Kidney (tissue), 13 donors: ENCODE measurements at regions not wholly inside any gene's neighbourhood (a gene's known extent, or its start where the extent isn't known, plus 50 kb on each side); places are given as distances from the start of the nearest gene placed in this dataset.

Experiments
- DNase-seq, 5 donors: peaks; one replicate each; pipeline ENCODE4 v3.0.0-alpha.2; 2013 to 2020
- FAIRE-seq: peaks from 2 replicates; lab custom pipeline; 2012; peaks lifted over from hg19 to GRCh38; lab: Jason Lieb, UNC
- H3K27ac ChIP-seq, 2 donors: one replicate each; pipeline ENCODE4 v1.7.0; 2013; ENCODE audit warnings: low read depth in 2 of 2, low read length in 2 of 2, inconsistent platforms in 1 of 2
- H3K27me3 ChIP-seq: one replicate; pipeline ENCODE4 v1.7.1; 2013; ENCODE audit warnings: low read length, inconsistent platforms; ENCODE audit not compliant: control insufficient read depth, insufficient read depth
- H3K36me3 ChIP-seq, 3 donors: one replicate each; pipeline versions ENCODE4 v1.7.0 to v1.7.1; 2013; ENCODE audit warnings: low read length in 3 of 3, control low read depth in 1 of 3, inconsistent platforms in 1 of 3; ENCODE audit not compliant: insufficient read depth in 3 of 3, control insufficient read depth in 2 of 3
- H3K4me1 ChIP-seq, 3 donors: one replicate each; pipeline versions ENCODE4 v1.7.0 to v1.7.1; 2013; ENCODE audit warnings: low read length in 3 of 3, inconsistent platforms in 1 of 3, low read depth in 1 of 3; ENCODE audit not compliant: control insufficient read depth in 2 of 3, insufficient read depth in 2 of 3
- H3K4me3 ChIP-seq, 3 donors: one replicate each; pipeline versions ENCODE4 v1.7.0 to v1.8.1; 2013; ENCODE audit warnings: low read length in 3 of 3, control low read depth in 1 of 3, inconsistent platforms in 1 of 3
- H3K9ac ChIP-seq, 3 donors: one replicate each; pipeline versions ENCODE4 v1.7.0 to v1.7.1; 2013; ENCODE audit warnings: low read length in 3 of 3, control low read depth in 1 of 3, inconsistent platforms in 1 of 3
- H3K9me3 ChIP-seq, 3 donors: one replicate each; pipeline versions ENCODE4 v1.7.0 to v1.7.1; 2013; ENCODE audit warnings: low read length in 3 of 3, control low read depth in 1 of 3, inconsistent platforms in 1 of 3; ENCODE audit not compliant: control insufficient read depth in 2 of 3, insufficient read depth in 1 of 3
- intact Hi-C: fragments of 100-400 bp; cut with DNase I; formaldehyde crosslinking; loops from one replicate; pipeline ENCODE4 v1.11.1; 2022
- TF ChIP-seq, protein P1 (sequence below): IDR thresholded peaks from 3 replicates; pipeline ENCODE4 v1.5.1; 2012; ENCODE audit warnings: mild to moderate bottlenecking, moderate library complexity, borderline replicate concordance; ENCODE audit not compliant: insufficient read depth; ENCODE audit errors: extremely low read depth
- donor health status: control.
- donor health status: control.
- donor health status: control.
- donor health status: control.
- donor health status: control.
- donor health status: DM: yes; HTN: yes; CAD: no.
- donor health status: Normal renal cell carcinoma (clear cell type).

DNA sequence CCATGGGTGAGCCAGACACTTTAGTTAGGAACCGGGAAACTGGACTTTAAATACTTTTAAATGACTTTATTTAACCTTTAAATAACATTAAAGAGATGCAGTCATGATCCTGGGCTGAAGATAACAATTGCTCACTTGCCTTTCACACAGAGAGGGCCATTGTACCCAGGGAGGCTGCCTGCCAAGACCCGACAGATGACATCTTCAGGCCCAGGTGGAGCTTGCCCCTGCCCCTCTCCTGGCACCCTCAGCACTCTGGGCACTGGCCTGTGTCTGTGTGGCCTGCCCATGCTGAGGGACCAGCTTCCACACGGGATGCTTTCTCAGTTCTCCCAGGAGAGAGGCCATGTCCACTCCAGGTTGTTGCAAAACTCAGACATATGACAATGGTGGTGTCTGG lies 216.4 kb upstream of the MYT1L start:
- H3K27ac ChIP-seq = no peak overlapping the region
- TF ChIP-seq, protein P1, sequence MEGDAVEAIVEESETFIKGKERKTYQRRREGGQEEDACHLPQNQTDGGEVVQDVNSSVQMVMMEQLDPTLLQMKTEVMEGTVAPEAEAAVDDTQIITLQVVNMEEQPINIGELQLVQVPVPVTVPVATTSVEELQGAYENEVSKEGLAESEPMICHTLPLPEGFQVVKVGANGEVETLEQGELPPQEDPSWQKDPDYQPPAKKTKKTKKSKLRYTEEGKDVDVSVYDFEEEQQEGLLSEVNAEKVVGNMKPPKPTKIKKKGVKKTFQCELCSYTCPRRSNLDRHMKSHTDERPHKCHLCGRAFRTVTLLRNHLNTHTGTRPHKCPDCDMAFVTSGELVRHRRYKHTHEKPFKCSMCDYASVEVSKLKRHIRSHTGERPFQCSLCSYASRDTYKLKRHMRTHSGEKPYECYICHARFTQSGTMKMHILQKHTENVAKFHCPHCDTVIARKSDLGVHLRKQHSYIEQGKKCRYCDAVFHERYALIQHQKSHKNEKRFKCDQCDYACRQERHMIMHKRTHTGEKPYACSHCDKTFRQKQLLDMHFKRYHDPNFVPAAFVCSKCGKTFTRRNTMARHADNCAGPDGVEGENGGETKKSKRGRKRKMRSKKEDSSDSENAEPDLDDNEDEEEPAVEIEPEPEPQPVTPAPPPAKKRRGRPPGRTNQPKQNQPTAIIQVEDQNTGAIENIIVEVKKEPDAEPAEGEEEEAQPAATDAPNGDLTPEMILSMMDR = no peak
- H3K27me3 ChIP-seq = no peaks in the 10 kb centered on the region
- intact Hi-C loops = no loop called here
- H3K4me1 ChIP-seq = peaks cover 0 to 2% (median 0%) of the 10 kb centered on the region in 3 donors
- no peak overlapping the region for H3K4me3 ChIP-seq
- H3K9me3 ChIP-seq = peaks cover 0 to 8% (median 0%) of the 10 kb centered on the region in 3 donors
- no peaks in the 10 kb centered on the region for H3K36me3 ChIP-seq
- DNase-seq (no peak), FAIRE-seq (no peak)
- H3K9ac ChIP-seq = no peak overlapping the region

DNA sequence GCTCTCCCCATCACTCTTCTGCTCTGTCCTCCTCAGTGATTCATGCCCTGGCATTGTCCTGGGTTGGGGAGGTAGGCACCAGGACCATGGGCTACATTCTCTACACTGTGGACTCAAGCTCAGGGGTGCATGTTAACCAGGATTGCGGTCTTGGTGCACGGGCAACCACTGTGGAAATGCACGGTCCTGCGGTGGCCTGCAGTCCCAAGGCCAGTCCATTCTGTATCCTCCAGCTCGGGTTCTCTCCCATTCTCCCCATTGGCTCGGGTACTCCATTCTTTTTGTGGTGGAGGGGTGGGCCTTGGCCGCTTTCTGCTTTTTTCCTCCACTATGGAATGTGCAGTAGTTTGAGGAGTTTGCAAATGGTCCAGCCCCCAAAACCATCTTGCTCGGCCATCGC lies 215.0 kb upstream of the MYT1L start:
- intact Hi-C loops = no loop called here
- Histone ChIP-seq H3K9ac (no peak overlapping the region), H3K4me3 (no peak overlapping the region), H3K27ac (no peak overlapping the region), H3K27me3 (no peaks in the 10 kb centered on the region), H3K4me1 (peaks cover 0 to 2% (median 0%) of the 10 kb centered on the region in 3 donors), H3K36me3 (no peaks in the 10 kb centered on the region), H3K9me3 (no peaks in the 10 kb centered on the region)
- FAIRE-seq (no peak), DNase-seq (no peak)
- TF ChIP-seq, protein P1 = no peak

DNA sequence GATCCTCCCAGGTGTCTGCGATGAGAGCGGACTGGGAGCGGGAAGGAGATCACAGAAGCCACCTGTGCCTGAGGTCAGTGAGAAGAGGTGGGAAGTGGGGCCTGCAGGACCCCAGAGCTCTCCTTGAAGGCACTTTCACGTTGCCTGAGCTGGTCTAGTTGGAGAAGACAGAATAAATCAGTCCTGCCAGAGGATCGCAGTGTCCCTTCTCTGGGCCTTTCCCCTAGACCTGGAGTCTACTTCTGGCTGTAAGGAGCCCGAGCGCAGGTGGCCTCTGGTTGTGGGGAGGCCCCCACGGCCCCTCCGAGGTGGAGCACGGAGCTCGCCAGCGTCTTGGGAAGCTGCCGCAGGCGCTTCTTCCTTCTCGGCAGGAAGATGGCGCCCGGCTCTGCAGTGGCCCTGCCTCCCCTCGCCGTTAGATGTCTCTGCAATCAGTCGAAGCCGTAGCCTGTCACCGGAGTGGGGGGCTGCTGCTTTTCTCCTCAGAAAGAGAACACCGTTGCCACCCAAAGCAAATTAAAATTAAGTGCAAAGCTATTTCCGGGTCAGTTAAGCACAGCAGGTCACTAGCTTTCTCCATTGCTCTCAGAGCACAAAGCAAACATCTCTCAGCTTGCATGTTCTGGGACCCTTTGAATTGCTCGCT lies 212.0 kb upstream of the MYT1L start:
- Histone ChIP-seq H3K4me1 (peaks cover 0 to 2% (median 0%) of the 10 kb centered on the region in 3 donors), H3K9me3 (no peaks in the 10 kb centered on the region), H3K27ac (no peak overlapping the region), H3K27me3 (no peaks in the 10 kb centered on the region), H3K9ac (no peak overlapping the region), H3K36me3 (no peaks in the 10 kb centered on the region), H3K4me3 (peak overlapping the region in 2 of 3 donors; percentile 3 to 40)
- intact Hi-C loops = no loop called here
- DNase-seq (peak; percentile 61 to 85 (median 76)), FAIRE-seq (no peak)
- TF ChIP-seq, protein P1 = no peak
